Esophagus squamous epithelium (tissue), 4 donors: ENCODE measurements at regions not wholly inside any gene's neighbourhood (a gene's known extent, or its start where the extent isn't known, plus 50 kb on each side); places are given as distances from the start of the nearest gene placed in this dataset.
"Not testable (repeated sequence)": the region's sequence is repeated elsewhere in the genome, so short reads cannot be mapped to it uniquely, and the experiment has no call there.

ENCODE experiments used
- POLR2A ChIP-seq, 4 donors: fragments of 450-650 bp; IDR thresholded peaks; one replicate each; pipeline ENCODE4 v1.6.1; 2017; ENCODE audit warnings: antibody characterized with exemption in 4 of 4, mild to moderate bottlenecking in 4 of 4, moderate library complexity in 3 of 4
- TF ChIP-seq, protein P1 (sequence below), 6 experiments: fragments of 450-650 bp in 4 of 6; fragments of 200-600 bp in 2 of 6; sonication (generic) in 2 of 6; IDR thresholded peaks; one replicate each; pipeline ENCODE4 v1.5.1; 2016 to 2019; ENCODE audit warnings: antibody characterized with exemption in 6 of 6, mild to moderate bottlenecking in 4 of 6, moderate library complexity in 4 of 6

DNA sequence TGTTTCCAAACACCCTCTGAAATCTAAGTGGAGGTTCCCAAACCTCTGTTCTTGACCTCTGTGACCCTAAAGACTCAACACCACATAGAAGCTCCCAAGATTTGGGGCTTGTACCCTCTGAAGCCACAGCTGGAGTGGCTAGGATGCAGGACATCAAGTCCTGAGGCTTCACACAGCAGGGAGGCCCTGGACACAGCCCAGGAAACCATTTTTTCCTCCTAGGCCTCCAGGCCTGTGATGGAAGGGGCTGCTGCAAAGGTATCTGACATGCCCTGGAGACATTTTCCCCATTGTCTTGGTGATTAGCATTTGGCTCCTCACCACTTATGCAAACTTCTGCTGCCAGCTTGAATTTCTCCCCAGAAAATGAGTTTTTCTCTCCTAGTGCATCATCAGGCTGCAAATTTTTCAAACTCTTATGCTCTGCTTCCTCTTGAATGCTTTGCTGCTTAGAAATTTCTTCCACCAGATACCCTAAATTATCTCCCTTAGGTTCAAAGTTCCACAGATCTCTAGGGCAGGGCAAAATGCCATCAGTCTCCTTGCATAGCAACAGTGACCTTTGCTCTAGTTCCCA, 200.5 kb upstream of the ARL4C start:
- TF ChIP-seq POLR2A (IDR thresholded peaks at IDR 0.05), result not testable (repeated sequence)
- TF ChIP-seq, protein P1, sequence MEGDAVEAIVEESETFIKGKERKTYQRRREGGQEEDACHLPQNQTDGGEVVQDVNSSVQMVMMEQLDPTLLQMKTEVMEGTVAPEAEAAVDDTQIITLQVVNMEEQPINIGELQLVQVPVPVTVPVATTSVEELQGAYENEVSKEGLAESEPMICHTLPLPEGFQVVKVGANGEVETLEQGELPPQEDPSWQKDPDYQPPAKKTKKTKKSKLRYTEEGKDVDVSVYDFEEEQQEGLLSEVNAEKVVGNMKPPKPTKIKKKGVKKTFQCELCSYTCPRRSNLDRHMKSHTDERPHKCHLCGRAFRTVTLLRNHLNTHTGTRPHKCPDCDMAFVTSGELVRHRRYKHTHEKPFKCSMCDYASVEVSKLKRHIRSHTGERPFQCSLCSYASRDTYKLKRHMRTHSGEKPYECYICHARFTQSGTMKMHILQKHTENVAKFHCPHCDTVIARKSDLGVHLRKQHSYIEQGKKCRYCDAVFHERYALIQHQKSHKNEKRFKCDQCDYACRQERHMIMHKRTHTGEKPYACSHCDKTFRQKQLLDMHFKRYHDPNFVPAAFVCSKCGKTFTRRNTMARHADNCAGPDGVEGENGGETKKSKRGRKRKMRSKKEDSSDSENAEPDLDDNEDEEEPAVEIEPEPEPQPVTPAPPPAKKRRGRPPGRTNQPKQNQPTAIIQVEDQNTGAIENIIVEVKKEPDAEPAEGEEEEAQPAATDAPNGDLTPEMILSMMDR (IDR thresholded peaks at IDR 0.05), result not testable (repeated sequence)
